ENCODE measurements at regions not wholly inside any gene's neighbourhood (a gene's known extent, or its start where the extent isn't known, plus 50 kb on each side); places are given as distances from the start of the nearest gene placed in this dataset.
"Not testable (repeated sequence)": the region's sequence is repeated elsewhere in the genome, so short reads cannot be mapped to it uniquely, and the experiment has no call there.

DNA sequence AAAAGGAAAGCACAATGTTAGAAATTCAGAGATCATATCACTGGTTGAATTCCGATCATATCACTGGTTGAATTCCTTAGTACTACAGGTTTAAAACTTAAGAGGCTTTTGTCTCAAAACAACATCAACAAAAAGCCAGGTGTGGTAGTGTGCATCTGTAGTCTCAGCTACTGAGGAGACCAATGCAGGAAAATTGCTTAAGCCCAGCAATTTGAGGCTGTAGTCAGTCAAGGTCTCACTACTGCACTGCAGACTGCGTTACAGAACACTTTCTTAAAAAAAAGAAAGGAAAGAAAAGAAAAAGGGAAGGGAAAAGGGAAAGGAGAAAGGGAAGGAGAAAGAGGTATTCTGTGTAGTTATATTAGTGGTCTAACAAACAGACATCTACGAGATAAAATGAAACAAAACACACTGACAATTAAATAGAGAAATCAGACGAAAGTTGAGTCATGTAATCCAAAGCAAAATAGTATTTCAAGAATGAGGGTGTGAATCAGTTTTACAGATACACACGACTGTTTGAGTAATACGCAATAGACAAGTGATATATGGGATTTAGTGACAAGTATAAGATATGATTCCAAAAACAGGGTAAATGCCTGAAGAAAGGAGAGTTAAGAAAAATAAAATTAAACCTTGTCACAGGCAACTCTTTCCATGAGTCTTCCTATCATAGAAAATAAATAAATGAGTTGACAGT is 113.9 kb downstream of the CDY2B start:
- TF ChIP-seq, protein P1, sequence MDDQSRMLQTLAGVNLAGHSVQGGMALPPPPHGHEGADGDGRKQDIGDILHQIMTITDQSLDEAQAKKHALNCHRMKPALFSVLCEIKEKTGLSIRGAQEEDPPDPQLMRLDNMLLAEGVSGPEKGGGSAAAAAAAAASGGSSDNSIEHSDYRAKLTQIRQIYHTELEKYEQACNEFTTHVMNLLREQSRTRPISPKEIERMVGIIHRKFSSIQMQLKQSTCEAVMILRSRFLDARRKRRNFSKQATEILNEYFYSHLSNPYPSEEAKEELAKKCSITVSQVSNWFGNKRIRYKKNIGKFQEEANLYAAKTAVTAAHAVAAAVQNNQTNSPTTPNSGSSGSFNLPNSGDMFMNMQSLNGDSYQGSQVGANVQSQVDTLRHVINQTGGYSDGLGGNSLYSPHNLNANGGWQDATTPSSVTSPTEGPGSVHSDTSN (IDR thresholded peaks at IDR 0.05) = not testable (repeated sequence)
- not testable (repeated sequence) for TF ChIP-seq ESRRA (IDR thresholded peaks at IDR 0.05; ENCODE audit: borderline replicate concordance, low read length); EP300 (IDR thresholded peaks at IDR 0.05); SMC3 (IDR thresholded peaks at IDR 0.05); JUNB (IDR thresholded peaks at IDR 0.05); ZFP36 (IDR thresholded peaks at IDR 0.05; ENCODE audit: borderline replicate concordance, partially characterized antibody); RCOR1 (IDR thresholded peaks at IDR 0.05; ENCODE audit: low read depth, low read length); MYC (IDR thresholded peaks at IDR 0.05; ENCODE audit: borderline replicate concordance, low read length)
- TF ChIP-seq, protein P2, sequence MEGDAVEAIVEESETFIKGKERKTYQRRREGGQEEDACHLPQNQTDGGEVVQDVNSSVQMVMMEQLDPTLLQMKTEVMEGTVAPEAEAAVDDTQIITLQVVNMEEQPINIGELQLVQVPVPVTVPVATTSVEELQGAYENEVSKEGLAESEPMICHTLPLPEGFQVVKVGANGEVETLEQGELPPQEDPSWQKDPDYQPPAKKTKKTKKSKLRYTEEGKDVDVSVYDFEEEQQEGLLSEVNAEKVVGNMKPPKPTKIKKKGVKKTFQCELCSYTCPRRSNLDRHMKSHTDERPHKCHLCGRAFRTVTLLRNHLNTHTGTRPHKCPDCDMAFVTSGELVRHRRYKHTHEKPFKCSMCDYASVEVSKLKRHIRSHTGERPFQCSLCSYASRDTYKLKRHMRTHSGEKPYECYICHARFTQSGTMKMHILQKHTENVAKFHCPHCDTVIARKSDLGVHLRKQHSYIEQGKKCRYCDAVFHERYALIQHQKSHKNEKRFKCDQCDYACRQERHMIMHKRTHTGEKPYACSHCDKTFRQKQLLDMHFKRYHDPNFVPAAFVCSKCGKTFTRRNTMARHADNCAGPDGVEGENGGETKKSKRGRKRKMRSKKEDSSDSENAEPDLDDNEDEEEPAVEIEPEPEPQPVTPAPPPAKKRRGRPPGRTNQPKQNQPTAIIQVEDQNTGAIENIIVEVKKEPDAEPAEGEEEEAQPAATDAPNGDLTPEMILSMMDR (IDR thresholded peaks at IDR 0.05) = not testable (repeated sequence)
- TF ChIP-seq, protein P3, sequence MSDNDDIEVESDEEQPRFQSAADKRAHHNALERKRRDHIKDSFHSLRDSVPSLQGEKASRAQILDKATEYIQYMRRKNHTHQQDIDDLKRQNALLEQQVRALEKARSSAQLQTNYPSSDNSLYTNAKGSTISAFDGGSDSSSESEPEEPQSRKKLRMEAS (IDR thresholded peaks at IDR 0.05) = not testable (repeated sequence)

Data from A549 (cell line).